Esophagus squamous epithelium (tissue), 5 donors: ENCODE measurements at regions not wholly inside any gene's neighbourhood (a gene's known extent, or its start where the extent isn't known, plus 50 kb on each side); places are given as distances from the start of the nearest gene placed in this dataset.

Experiments used
- DNase-seq: peaks from one replicate; lab custom pipeline; 2025; lab: John Stamatoyannopoulos, UW
- H3K27ac ChIP-seq, 4 donors: fragments of 200-600 bp; sonication (generic); one replicate each; pipeline ENCODE4 v1.5.1; 2016 to 2019; ENCODE audit warnings: mild to moderate bottlenecking in 1 of 4
- H3K27me3 ChIP-seq, 4 donors: fragments of 200-600 bp; sonication (generic); 1 replicate in 3 of 4; 2 replicates in 1 of 4; pipeline versions ENCODE4 v1.5.1 to v1.6.0; 2017 to 2021; ENCODE audit warnings: antibody characterized with exemption in 1 of 4
- H3K36me3 ChIP-seq, 3 donors: fragments of 200-600 bp; sonication (generic); one replicate each; pipeline ENCODE4 v1.5.1; 2016 to 2019
- H3K4me1 ChIP-seq, 3 donors: fragments of 200-600 bp; sonication (generic); one replicate each; pipeline ENCODE4 v1.5.1; 2017 to 2019
- H3K4me3 ChIP-seq, 4 donors: fragments of 200-600 bp; sonication (generic); 1 replicate in 3 of 4; 2 replicates in 1 of 4; pipeline ENCODE4 v1.5.1; 2016 to 2019; ENCODE audit warnings: mild to moderate bottlenecking in 2 of 4, moderate library complexity in 1 of 4
- H3K9me3 ChIP-seq, 3 donors: fragments of 200-600 bp; sonication (generic); one replicate each; pipeline ENCODE4 v1.5.1; 2016 to 2019
- CTCF ChIP-seq, 6 experiments: fragments of 450-650 bp in 4 of 6; fragments of 200-600 bp in 2 of 6; sonication (generic) in 2 of 6; IDR thresholded peaks; one replicate each; pipeline ENCODE4 v1.5.1; 2016 to 2019; ENCODE audit warnings: antibody characterized with exemption in 6 of 6, mild to moderate bottlenecking in 4 of 6, moderate library complexity in 4 of 6
- POLR2A ChIP-seq, 4 donors: fragments of 450-650 bp; IDR thresholded peaks; one replicate each; pipeline ENCODE4 v1.6.1; 2017; ENCODE audit warnings: antibody characterized with exemption in 4 of 4, mild to moderate bottlenecking in 4 of 4, moderate library complexity in 3 of 4
- WGBS, 2 donors: methylation state at CpG; one replicate each; pipeline ENCODE4 v1.1.5; 2018; 5-methylcytosine and 5-hydroxymethylcytosine counted together
- intact Hi-C: fragments of 100-400 bp; cut with DNase I; formaldehyde crosslinking; loops from one replicate; pipeline ENCODE4 v1.15.0; 2022
- donor health status: DM: yes; HTN: yes; CAD: no.

GRCh38 chr2:239616729-239617128 lies 215.9 kb upstream of the HDAC4 start:
- Histone ChIP-seq H3K27me3 (no peaks in the 10 kb centered on the region), H3K4me3 (no peak overlapping the region), H3K4me1 (no peaks in the 10 kb centered on the region), H3K27ac (no peak overlapping the region), H3K9me3 (peaks cover 0 to 12% (median 9%) of the 10 kb centered on the region in 3 donors), H3K36me3 (no peaks in the 10 kb centered on the region)
- intact Hi-C loops = no loop called here
- no peak for DNase-seq
- WGBS, 2 donors = 48 to 74% methylated on average over 2 of the region's 2 CpGs
- TF ChIP-seq POLR2A (IDR thresholded peaks at IDR 0.05) (no peak), CTCF (IDR thresholded peaks at IDR 0.05) (no peak)

DNA sequence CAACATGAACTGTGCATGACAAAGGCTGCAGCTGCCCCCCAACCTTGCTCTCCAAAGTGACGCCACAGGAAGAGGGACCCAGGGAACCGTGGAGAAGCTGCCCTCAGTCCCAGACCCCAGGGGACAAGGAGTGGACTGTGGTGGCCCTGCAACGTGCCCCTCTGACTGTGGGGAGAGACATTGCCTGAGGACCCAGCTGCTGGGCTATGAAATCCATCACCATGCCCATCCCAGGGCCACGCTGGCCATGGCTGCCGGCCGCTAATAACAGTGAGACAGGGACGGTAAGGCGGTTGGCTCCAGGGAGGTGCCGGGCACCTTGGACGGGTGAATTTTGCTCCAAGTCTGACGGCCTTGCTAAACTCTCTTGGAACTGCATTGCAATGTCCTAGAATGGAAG lies 211.3 kb upstream of the HDAC4 start:
- no peak for TF ChIP-seq POLR2A (IDR thresholded peaks at IDR 0.05)
- no peak for TF ChIP-seq CTCF (IDR thresholded peaks at IDR 0.05)
- WGBS, 2 donors = 87 to 94% methylated on average over 9 to 10 of the region's 11 CpGs
- H3K27ac ChIP-seq = no peak overlapping the region
- intact Hi-C loops = no loop called here
- peaks cover 0 to 12% (median 3%) of the 10 kb centered on the region in 3 donors for H3K9me3 ChIP-seq
- H3K36me3 ChIP-seq = no peaks in the 10 kb centered on the region
- H3K4me1 ChIP-seq = no peaks in the 10 kb centered on the region
- no peak overlapping the region for H3K4me3 ChIP-seq
- DNase-seq = no peak
- H3K27me3 ChIP-seq = peaks cover 0 to 20% (median 0%) of the 10 kb centered on the region in 4 donors

- no peak for DNase-seq
- TF ChIP-seq POLR2A (IDR thresholded peaks at IDR 0.05) = no peak
- no peak for TF ChIP-seq CTCF (IDR thresholded peaks at IDR 0.05)
- peaks cover 0 to 28% (median 0%) of the 10 kb centered on the region in 4 donors for H3K27me3 ChIP-seq
- intact Hi-C loops = no loop called here
- no peaks in the 10 kb centered on the region for H3K36me3 ChIP-seq
- H3K27ac ChIP-seq = no peak overlapping the region
- peaks cover 0 to 3% (median 0%) of the 10 kb centered on the region in 3 donors for H3K9me3 ChIP-seq
- no peaks in the 10 kb centered on the region for H3K4me1 ChIP-seq
- no peak overlapping the region for H3K4me3 ChIP-seq
- WGBS, 2 donors = 82% methylated on average over 5 of the region's 10 CpGs
Observed at GRCh38 chr2:239611222-239611795, 210.5 kb upstream of the HDAC4 start.

DNA sequence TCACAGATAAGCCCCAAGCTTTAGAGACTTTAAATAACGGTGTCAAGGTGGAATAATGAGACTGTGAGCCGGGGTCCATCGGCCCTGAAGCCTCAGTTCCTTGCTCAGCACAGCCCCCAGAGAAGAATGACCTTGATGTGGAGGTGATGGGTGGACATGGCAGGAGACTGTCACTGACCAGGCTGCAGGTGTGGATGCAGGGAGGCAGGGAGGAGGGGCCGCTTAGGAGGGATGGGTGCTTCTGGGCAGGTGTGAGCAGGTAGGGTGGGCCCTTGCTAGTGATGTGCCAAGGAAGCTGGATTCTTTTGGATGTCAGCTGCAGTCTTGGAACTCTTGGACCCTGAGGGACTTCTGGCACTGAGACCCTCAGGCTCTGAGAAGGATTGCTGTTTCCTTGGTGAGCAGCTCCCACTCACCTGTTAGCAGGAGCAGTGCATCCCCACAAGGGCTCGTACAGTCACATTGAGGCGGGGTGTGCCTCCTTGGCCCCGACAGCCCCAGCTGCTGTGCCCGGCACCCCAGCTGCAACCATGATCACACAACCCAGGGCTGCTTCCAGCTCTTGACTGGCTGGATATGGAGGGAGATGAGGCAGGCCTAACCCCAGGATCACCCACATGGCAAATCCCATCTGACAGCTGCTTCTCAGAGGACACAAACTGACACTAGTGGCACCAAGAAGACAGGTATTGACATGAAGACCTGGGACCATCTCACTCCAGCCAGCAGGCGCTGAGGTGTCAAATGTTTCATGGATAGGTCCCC lies 209.8 kb upstream of the HDAC4 start:
- no peak overlapping the region for H3K27ac ChIP-seq
- no peaks in the 10 kb centered on the region for H3K36me3 ChIP-seq
- TF ChIP-seq CTCF (IDR thresholded peaks at IDR 0.05) (no peak), POLR2A (IDR thresholded peaks at IDR 0.05) (no peak)
- intact Hi-C loops = no loop called here
- no peak overlapping the region for H3K4me3 ChIP-seq
- no peak for DNase-seq
- H3K9me3 ChIP-seq = no peaks in the 10 kb centered on the region
- no peaks in the 10 kb centered on the region for H3K4me1 ChIP-seq
- peaks cover 0 to 29% (median 0%) of the 10 kb centered on the region in 4 donors for H3K27me3 ChIP-seq
- WGBS, 2 donors = 74 to 86% methylated on average over 2 to 4 of the region's 9 CpGs

- DNase-seq = no peak
- 87 to 89% methylated on average over 12 to 21 of the region's 26 CpGs for WGBS, 2 donors
- H3K9me3 ChIP-seq = no peaks in the 10 kb centered on the region
- TF ChIP-seq CTCF (IDR thresholded peaks at IDR 0.05) (no peak), POLR2A (IDR thresholded peaks at IDR 0.05) (no peak)
- H3K36me3 ChIP-seq = no peaks in the 10 kb centered on the region
- intact Hi-C loops = no loop called here
- H3K4me1 ChIP-seq = no peaks in the 10 kb centered on the region
- H3K27me3 ChIP-seq = peaks cover 0 to 33% (median 0%) of the 10 kb centered on the region in 4 donors
- no peak overlapping the region for H3K4me3 ChIP-seq
- no peak overlapping the region for H3K27ac ChIP-seq
Observed at GRCh38 chr2:239609607-239610310, 208.9 kb upstream of the HDAC4 start.
